Adrenal gland (tissue), 5 donors: ENCODE measurements at regions not wholly inside any gene's neighbourhood (a gene's known extent, or its start where the extent isn't known, plus 50 kb on each side); places are given as distances from the start of the nearest gene placed in this dataset.

Experiments used
- CTCF ChIP-seq, 6 experiments: fragments of 450-650 bp in 4 of 6; fragments of 200-600 bp in 2 of 6; sonication (generic) in 1 of 6; IDR thresholded peaks; 1 replicate in 5 of 6; 2 replicates in 1 of 6; pipeline versions ENCODE4 v1.5.1 to v1.8.0; 2016 to 2021; ENCODE audit warnings: antibody characterized with exemption in 6 of 6, mild to moderate bottlenecking in 2 of 6, moderate library complexity in 1 of 6
- POLR2A ChIP-seq, 2 donors: fragments of 450-650 bp; IDR thresholded peaks; one replicate each; pipeline ENCODE4 v1.6.1; 2017; ENCODE audit warnings: antibody characterized with exemption in 2 of 2, mild to moderate bottlenecking in 2 of 2, moderate library complexity in 1 of 2
- donor health status: DM: no; HTN: no; CAD: no.

DNA sequence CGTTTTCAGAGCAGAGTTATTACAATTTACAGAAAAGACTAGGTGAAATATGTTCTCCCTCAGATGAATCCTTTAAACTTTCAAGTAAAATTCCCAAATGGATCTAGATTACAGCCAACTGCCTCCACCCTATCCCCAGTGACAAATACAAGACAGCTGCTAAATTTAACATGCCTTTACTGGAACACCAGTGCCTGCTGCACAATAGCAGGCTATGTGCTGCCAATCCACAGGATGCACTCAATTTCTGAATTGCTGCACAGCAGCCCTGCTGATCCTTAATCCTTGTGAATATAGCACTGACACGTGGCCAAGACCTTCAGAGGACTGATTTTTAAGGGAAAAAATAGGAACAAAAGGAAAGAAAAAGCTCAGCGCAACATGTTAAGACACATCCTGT lies 128.9 kb downstream of the CCER1 start:
- TF ChIP-seq CTCF (IDR thresholded peaks at IDR 0.05) (no peak), POLR2A (IDR thresholded peaks at IDR 0.05) (no peak)
